HG02642 (cell line): ENCODE measurements at regions not wholly inside any gene's neighbourhood (a gene's known extent, or its start where the extent isn't known, plus 50 kb on each side); places are given as distances from the start of the nearest gene placed in this dataset.
"Not testable (repeated sequence)": the region's sequence is repeated elsewhere in the genome, so short reads cannot be mapped to it uniquely, and the experiment has no call there.

ENCODE experiments used
- ATAC-seq: cut with Tn5 transposase; IDR thresholded peaks from one replicate; pipeline ENCODE4 v1.9.1; 2021; ENCODE audit warnings: mild to moderate bottlenecking; ENCODE audit not compliant: unreplicated experiment, poor library complexity

DNA sequence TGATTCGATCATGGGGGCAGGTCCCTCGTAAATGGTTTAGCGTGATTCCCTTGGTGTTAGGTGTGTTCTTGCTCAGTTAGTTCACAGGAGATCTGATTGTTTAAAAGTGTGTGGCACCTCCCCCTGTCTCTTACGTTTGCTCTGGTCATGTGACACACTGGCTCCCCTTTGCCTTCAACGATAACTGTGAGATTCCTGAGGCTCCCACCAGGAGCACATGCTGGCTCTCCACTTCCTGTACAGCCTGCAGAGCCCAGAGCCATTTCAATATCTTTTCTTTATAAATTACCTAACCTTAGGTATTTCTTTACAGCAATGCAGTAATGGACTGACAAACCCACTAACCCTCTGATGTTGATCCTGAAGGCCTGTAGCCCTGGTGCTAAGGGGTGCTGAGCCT, 141.9 kb downstream of the FCRL5 start:
- no peak for ATAC-seq

GRCh38 chr1:157409927-157410326, 142.4 kb downstream of the FCRL5 start:
- ATAC-seq: no peak

DNA sequence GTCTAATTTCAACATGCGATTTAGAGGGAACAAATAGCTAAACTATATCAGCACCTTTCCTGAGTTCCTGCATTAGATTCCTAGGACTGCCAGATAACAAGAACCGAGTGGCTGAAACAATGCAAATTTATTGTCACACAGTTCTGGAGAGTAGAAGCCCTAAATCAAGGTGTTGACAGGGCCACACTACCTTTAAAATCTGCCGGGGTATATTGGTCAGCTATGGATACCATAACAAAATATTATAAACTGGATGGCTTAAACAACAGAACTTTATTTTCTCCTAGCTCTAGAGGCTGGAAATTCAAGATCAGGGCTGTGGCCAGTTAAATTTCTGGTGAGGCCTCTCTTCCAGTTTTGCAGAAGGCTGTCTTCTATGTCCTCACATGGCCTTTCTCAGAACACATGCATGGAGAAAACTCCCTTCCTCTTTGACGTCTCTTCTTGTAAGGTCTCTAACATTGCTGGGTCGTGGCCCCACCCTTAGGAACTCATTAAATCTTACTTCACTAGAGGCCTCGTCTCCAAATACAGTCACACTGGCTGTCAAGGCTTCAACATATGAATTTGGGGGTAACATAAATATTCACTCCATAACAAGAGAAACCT, 144.3 kb downstream of the FCRL5 start:
- no peak for ATAC-seq

- no peak for ATAC-seq
Measured at GRCh38 chr1:157407367-157407766, 144.9 kb downstream of the FCRL5 start.

GRCh38 chr1:157405662-157406061, 146.7 kb downstream of the FCRL5 start:
- no peak for ATAC-seq

- ATAC-seq: no peak
Measured at GRCh38 chr1:157404614-157405013, 147.7 kb downstream of the FCRL5 start.

- no peak for ATAC-seq
Measured at GRCh38 chr1:157404063-157404501, 148.2 kb downstream of the FCRL5 start.

DNA sequence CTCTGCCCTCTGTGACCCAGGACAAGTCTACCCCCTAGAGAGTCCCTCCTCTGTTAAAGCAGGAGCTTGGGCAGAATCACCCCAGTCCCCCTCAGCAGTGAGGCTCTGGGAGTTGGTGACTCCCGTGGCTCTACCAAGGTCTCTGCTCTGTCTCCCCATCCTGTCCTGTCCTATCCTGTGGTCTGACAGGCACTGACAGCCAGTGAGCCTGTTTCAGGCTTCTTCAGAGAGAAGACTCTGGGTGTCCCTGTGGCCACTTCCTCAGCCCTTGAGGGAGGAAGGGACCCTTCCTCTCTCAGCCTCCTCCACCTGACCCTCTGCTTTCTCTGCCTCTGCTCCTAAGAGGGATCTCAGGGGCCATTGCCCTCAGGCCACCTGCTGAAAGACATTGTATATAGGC, 148.7 kb downstream of the FCRL5 start:
- peak; percentile 19 for ATAC-seq

DNA sequence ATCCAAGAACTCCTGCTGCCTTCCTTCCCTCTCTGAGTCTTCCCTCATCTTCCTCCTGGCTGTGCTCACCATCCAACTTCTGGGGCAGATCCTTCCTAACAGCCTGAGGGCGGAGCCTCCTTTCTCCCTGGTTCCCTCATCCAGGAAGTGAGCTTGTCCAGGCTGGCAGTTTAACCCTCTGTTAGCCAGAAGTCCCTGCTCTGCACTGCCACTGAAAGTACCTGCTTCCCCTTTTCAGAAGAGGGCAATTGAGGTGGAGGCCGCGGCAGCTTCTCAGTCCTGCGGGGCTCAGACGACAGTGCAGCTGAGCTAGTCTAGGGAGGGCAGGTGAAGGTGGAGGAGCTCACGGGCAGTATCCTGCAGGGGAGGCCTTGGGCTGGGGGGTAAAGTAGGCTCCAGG, 149.1 kb downstream of the FCRL5 start:
- ATAC-seq: peak; percentile 86

- ATAC-seq: no peak
Measured at GRCh38 chr1:157400766-157401165, 151.5 kb downstream of the FCRL5 start.

GRCh38 chr1:157399984-157400382, 152.3 kb downstream of the FCRL5 start:
- peak; percentile 48 for ATAC-seq

- ATAC-seq: no peak
Measured at GRCh38 chr1:157399343-157399983, 152.9 kb downstream of the FCRL5 start.

GRCh38 chr1:157390651-157391050, 161.7 kb downstream of the FCRL5 start:
- ATAC-seq: no peak

DNA sequence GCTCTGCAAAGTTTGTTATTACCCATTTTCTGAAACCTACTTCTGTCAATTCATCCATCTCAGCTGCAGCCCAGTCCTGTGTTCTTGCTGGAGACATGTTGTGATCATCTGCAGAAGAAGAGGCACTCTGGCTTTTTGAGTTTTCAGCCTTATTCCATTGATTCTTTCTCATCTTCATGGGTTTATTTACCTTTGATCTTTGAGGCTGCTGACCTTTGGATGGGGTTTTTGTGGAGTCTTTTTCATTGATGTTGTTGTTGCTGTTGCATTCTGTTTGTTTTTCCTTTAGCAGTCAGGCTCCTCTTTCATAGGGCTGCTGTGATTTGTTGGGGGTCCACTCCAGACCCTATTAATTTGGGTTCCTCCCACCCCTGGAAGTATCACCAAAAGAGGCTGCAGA, 164.3 kb downstream of the FCRL5 start:
- no peak for ATAC-seq

DNA sequence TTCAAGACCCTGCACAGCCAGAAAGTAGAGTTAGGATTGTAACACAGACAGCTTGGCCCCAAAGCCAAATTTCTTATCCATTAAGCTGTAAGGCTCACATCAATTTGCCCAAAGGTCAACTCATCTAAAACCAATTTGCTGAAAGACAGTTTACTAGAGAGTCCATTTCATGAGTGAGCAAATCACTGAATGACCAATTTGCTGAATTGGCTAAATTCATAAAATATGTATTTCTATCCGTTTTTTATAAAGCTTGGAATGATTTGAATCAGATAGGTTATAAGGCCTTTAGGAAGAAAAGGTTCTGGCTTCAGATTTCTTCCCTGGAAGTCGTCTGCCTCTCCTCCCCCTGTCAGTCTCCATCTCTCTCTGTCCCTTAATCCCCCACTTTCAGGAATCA, 168.1 kb downstream of the FCRL5 start:
- no peak for ATAC-seq

DNA sequence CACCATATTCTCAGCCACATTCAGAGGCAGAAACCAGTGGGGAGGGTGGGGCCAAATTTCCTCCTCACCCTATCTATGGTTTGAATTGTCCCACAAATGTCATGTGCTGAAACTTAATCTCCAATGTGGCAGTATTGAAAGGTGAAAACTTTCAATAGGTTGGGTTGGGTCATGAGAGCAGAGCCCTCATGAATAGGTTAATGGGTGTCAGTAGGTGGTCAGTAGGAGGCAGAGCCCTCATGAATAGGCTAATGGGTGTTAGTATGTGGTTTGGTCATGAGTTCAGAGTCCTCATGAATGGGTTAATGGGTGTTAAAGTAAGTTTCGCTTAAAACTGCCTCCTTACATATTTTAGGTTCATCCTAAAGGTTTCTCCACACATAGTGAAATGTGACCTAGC, 170.0 kb downstream of the FCRL5 start:
- ATAC-seq: no peak

GRCh38 chr1:157380523-157380922, 171.8 kb downstream of the FCRL5 start:
- ATAC-seq: no peak

- not testable (repeated sequence) for ATAC-seq
Measured at GRCh38 chr1:157377280-157377713, 175.0 kb downstream of the FCRL5 start.

DNA sequence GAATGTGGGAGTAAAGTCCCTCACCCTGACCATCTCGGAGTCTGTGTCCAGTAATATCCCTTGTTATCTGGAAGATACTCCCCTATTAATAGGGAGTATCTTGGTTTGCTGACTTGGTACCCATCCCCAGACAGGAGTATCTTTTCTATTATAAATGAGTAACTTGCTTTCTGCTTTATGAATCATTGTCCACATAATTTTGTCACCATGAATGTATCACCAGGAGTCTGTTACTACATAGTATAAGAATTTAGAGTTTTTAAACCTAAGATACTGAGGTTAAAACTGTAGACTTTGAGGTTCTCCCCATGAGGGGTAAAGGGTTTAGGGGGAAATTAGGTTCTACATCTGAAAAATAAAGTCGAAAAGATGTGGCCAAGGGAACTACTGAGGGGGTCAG, 175.6 kb downstream of the FCRL5 start:
- no peak for ATAC-seq

DNA sequence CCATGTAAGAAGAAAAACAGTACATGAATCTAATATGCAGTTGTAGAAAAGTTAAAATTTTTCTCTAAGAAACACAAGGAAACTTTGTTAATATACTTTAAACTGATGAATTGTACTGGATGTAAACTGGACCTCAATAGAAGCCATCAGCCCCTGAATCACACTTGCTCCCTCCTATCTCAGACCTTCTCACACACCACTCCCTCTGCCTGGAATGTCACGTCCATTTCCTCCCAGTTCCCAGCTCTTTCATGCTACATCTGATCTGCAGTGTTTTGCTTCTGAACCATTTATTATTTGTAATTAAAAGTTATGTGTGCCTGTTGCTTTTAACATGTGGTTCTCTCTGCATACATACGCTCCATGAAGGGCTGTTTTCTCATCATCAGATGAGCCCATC, 180.0 kb downstream of the FCRL5 start:
- not testable (repeated sequence) for ATAC-seq

DNA sequence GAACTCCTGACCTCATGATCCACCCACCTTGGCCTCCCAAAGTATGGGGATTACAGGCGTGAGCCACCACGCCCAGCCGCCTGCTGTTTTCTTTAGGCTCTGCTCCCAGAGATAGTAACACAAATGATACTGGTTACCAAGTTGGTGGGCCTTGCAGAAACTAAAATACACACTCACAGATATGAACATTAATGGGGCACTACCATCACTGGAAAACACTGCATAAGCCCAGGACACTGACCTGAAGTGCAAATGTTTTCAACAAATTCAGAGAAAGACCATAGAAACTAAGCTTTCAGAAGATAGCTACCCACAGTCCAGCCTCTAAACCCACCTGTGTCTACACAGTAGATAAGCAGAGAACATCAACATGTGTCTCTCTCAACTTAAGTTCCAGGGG, 180.5 kb downstream of the FCRL5 start:
- no peak for ATAC-seq

GRCh38 chr1:157371221-157371620, 181.1 kb downstream of the FCRL5 start:
- no peak for ATAC-seq
